HG03159 (cell line): ENCODE measurements at regions not wholly inside any gene's neighbourhood (a gene's known extent, or its start where the extent isn't known, plus 50 kb on each side); places are given as distances from the start of the nearest gene placed in this dataset.
"Not testable (repeated sequence)": the region's sequence is repeated elsewhere in the genome, so short reads cannot be mapped to it uniquely, and the experiment has no call there.

ENCODE experiments used
- ATAC-seq: cut with Tn5 transposase; IDR thresholded peaks from one replicate; pipeline ENCODE4 v1.9.1; 2021; ENCODE audit warnings: mild to moderate bottlenecking, moderate library complexity; ENCODE audit not compliant: unreplicated experiment

GRCh38 chr10:78231939-78232338 lies 198.3 kb downstream of the RPS24 start:
- ATAC-seq = no peak

- no peak for ATAC-seq
Observed at GRCh38 chr10:78236416-78237015, 202.9 kb downstream of the RPS24 start.

GRCh38 chr10:78237951-78238350 lies 204.3 kb downstream of the RPS24 start:
- ATAC-seq = not testable (repeated sequence)

GRCh38 chr10:78247266-78247665 lies 213.6 kb downstream of the RPS24 start:
- no peak for ATAC-seq

- ATAC-seq = no peak
Observed at GRCh38 chr10:78247821-78248220, 214.2 kb downstream of the RPS24 start.

GRCh38 chr10:78248651-78249464 lies 215.2 kb downstream of the RPS24 start:
- ATAC-seq = no peak

GRCh38 chr10:78249690-78250089 lies 216.0 kb downstream of the RPS24 start:
- no peak for ATAC-seq

GRCh38 chr10:78250313-78251015 lies 216.8 kb downstream of the RPS24 start:
- ATAC-seq = no peak

- ATAC-seq = no peak
Observed at GRCh38 chr10:78251016-78251385, 217.3 kb downstream of the RPS24 start.

- no peak for ATAC-seq
Observed at GRCh38 chr10:78252286-78252685, 218.6 kb downstream of the RPS24 start.

- ATAC-seq = no peak
Observed at GRCh38 chr10:78253063-78253853, 219.6 kb downstream of the RPS24 start.

GRCh38 chr10:78254013-78254412 lies 220.3 kb downstream of the RPS24 start:
- no peak for ATAC-seq

- ATAC-seq = no peak
Observed at GRCh38 chr10:78255214-78255613, 221.6 kb downstream of the RPS24 start.

- no peak for ATAC-seq
Observed at GRCh38 chr10:78255796-78256638, 222.4 kb downstream of the RPS24 start.

GRCh38 chr10:78258323-78259030 lies 224.8 kb downstream of the RPS24 start:
- ATAC-seq = no peak

- ATAC-seq = no peak
Observed at GRCh38 chr10:78259391-78259790, 225.7 kb downstream of the RPS24 start.

- no peak for ATAC-seq
Observed at GRCh38 chr10:78260141-78260540, 226.5 kb downstream of the RPS24 start.

GRCh38 chr10:78260680-78261079 lies 227.0 kb downstream of the RPS24 start:
- no peak for ATAC-seq

- no peak for ATAC-seq
Observed at GRCh38 chr10:78261291-78261690, 227.6 kb downstream of the RPS24 start.

GRCh38 chr10:78262860-78263259 lies 229.2 kb downstream of the RPS24 start:
- no peak for ATAC-seq
